Upper lobe of left lung (tissue), 4 donors: ENCODE measurements at regions not wholly inside any gene's neighbourhood (a gene's known extent, or its start where the extent isn't known, plus 50 kb on each side); places are given as distances from the start of the nearest gene placed in this dataset.

Experiments used
- CTCF ChIP-seq, 6 experiments: fragments of 450-650 bp in 4 of 6; fragments of 200-600 bp in 2 of 6; sonication (generic) in 2 of 6; IDR thresholded peaks; one replicate each; pipeline ENCODE4 v1.5.1; 2016 to 2019; ENCODE audit warnings: antibody characterized with exemption in 6 of 6
- POLR2AphosphoS5 ChIP-seq, 2 donors: sonication (generic); formaldehyde crosslinking; IDR thresholded peaks; one replicate each; pipeline ENCODE4 v1.5.1; 2017; ENCODE audit warnings: antibody characterized with exemption in 2 of 2

GRCh38 chr7:121546632-121547543, 150.8 kb upstream of the FAM3C start:
- TF ChIP-seq CTCF (IDR thresholded peaks at IDR 0.05) (no peak), POLR2AphosphoS5 (IDR thresholded peaks at IDR 0.05) (no peak)
